HepG2 (cell line): ENCODE measurements at regions not wholly inside any gene's neighbourhood (a gene's known extent, or its start where the extent isn't known, plus 50 kb on each side); places are given as distances from the start of the nearest gene placed in this dataset.

ENCODE experiments used
- ATAC-seq: fragments of 200-7000 bp; cut with Tn5 transposase; 3 replicates; pipeline ENCODE4 v1.9.1; 2020; ENCODE audit warnings: mild to moderate bottlenecking, moderate library complexity
- BruUV-seq: library from RNA; stranded (reverse); fragments of 400-500 nt; replicated peaks from 2 replicates; lab custom pipeline; 2021; lab: Mats Ljungman, UMichigan
- CTCF ChIA-PET: fragments of 300-600 bp; formaldehyde crosslinking; extraction: SDS; loops from one replicate; lab custom pipeline; 2021; ENCODE audit warnings: low total read pairs, inconsistent platforms, low intra/inter-chr PET ratio; lab: Yijun Ruan, JAX
- POLR2A ChIA-PET: fragments of 350-600 bp; sonication (Branson Sonifier 250); formaldehyde crosslinking; loops from one replicate; lab custom pipeline; 2020; ENCODE audit warnings: antibody characterized with exemption, inconsistent platforms; lab: Yijun Ruan, JAX
- DNase-seq: peaks from one replicate; pipeline ENCODE4 v3.0.0-alpha.2; 2015; ENCODE audit warnings: low spot score
- FAIRE-seq: peaks from 3 replicates; lab custom pipeline; 2011; peaks lifted over from hg19 to GRCh38; lab: Jason Lieb, UNC
- H2AFZ ChIP-seq: one replicate; pipeline ENCODE4 v1.6.1; 2011; ENCODE audit warnings: low read length, inconsistent platforms
- H3K27ac ChIP-seq: fragments of 300-600 bp; 3 replicates; pipeline ENCODE4 v1.8.0; 2011; ENCODE audit warnings: mixed run types, mild to moderate bottlenecking, mixed read lengths, low read length, inconsistent platforms; ENCODE audit not compliant: insufficient read depth; ENCODE audit errors: extremely low read length
- H3K27me3 ChIP-seq, 2 experiments: fragments of 200-600 bp in 1 of 2; 2 replicates in 1 of 2; 3 replicates in 1 of 2; pipeline versions ENCODE4 v1.6.0 to v1.8.0; 2011; ENCODE audit warnings: low read length in 2 of 2, mild to moderate bottlenecking in 2 of 2, moderate library complexity in 2 of 2, inconsistent platforms in 1 of 2; ENCODE audit not compliant: insufficient read depth in 2 of 2, control insufficient read depth in 1 of 2
- H3K36me3 ChIP-seq, 2 experiments: fragments of 200-600 bp in 1 of 2; replicated peaks in 1 of 2; 2 replicates in 1 of 2; 3 replicates in 1 of 2; pipeline versions ENCODE4 v1.5.1 to v1.8.0; 2011; ENCODE audit warnings: low read length in 2 of 2, inconsistent platforms in 1 of 2; ENCODE audit not compliant: insufficient read depth in 2 of 2, control insufficient read depth in 1 of 2
- H3K4me1 ChIP-seq: 2 replicates; pipeline ENCODE4 v1.5.1; 2012; ENCODE audit warnings: low read length, inconsistent platforms; ENCODE audit not compliant: insufficient read depth
- H3K4me2 ChIP-seq: 2 replicates; pipeline ENCODE4 v1.6.0; 2011; ENCODE audit warnings: low read depth, low read length, inconsistent platforms
- H3K4me3 ChIP-seq, 3 experiments: fragments of 200-600 bp in 1 of 3; sonication (generic), shearing (Covaris generic) in 1 of 3; replicated peaks in 1 of 3; 2 replicates each; pipeline ENCODE4 v1.5.1; 2011 to 2016; ENCODE audit warnings: low read length in 3 of 3, inconsistent platforms in 2 of 3, low read depth in 2 of 3, mild to moderate bottlenecking in 2 of 3, control low read depth in 1 of 3, mixed read lengths in 1 of 3; ENCODE audit not compliant: insufficient read depth in 1 of 3
- H3K79me2 ChIP-seq: one replicate; pipeline ENCODE4 v1.6.1; 2011; ENCODE audit warnings: low read length, inconsistent platforms; ENCODE audit not compliant: insufficient read depth
- H3K9ac ChIP-seq: 2 replicates; pipeline ENCODE4 v1.6.0; 2011; ENCODE audit warnings: mild to moderate bottlenecking, low read depth, low read length, inconsistent platforms; ENCODE audit not compliant: insufficient read depth
- H3K9me3 ChIP-seq: 2 replicates; pipeline ENCODE4 v1.5.1; 2012; ENCODE audit warnings: mild to moderate bottlenecking, low read length
- H4K20me1 ChIP-seq: 2 replicates; pipeline ENCODE4 v1.6.0; 2011; ENCODE audit warnings: inconsistent platforms, mild to moderate bottlenecking, low read length, moderate library complexity; ENCODE audit not compliant: insufficient read depth
- ARID3A ChIP-seq: IDR thresholded peaks from 2 replicates; pipeline ENCODE4 v1.6.1; 2012; ENCODE audit warnings: low read depth, low read length, improper control_type of control experiment
- DPF2 ChIP-seq: sonication (generic); formaldehyde crosslinking; IDR thresholded peaks from 2 replicates; pipeline ENCODE4 v1.4.0; 2020; ENCODE audit warnings: mild to moderate bottlenecking, low read depth, missing genetic modification reagents, borderline replicate concordance
- HNF1A ChIP-seq, 2 experiments: sonication (generic) in 1 of 2; formaldehyde crosslinking in 1 of 2; IDR thresholded peaks; 2 replicates each; pipeline versions ENCODE4 v1.4.0 to v1.6.1; 2016 to 2020; ENCODE audit warnings: borderline replicate concordance in 1 of 2, low read depth in 1 of 2, mild to moderate bottlenecking in 1 of 2, missing genetic modification reagents in 1 of 2
- NR2C2 ChIP-seq: sonication (generic); formaldehyde crosslinking; IDR thresholded peaks from 2 replicates; pipeline ENCODE4 v1.4.0; 2020; ENCODE audit warnings: missing genetic modification reagents, mild to moderate bottlenecking, moderate library complexity, borderline replicate concordance
- NR2F6 ChIP-seq, 2 experiments: IDR thresholded peaks; 2 replicates each; pipeline ENCODE4 v1.6.1; 2016; ENCODE audit warnings: antibody characterized with exemption in 1 of 2, mild to moderate bottlenecking in 1 of 2
- SOX13 ChIP-seq, 3 experiments: fragments of 450-650 bp in 1 of 3; sonication (generic) in 1 of 3; formaldehyde crosslinking in 1 of 3; IDR thresholded peaks in 2 of 3; conservative IDR thresholded peaks in 1 of 3; 2 replicates each; pipeline versions ENCODE4 v1.5.0 to v1.6.1; 2016 to 2020; ENCODE audit warnings: antibody characterized with exemption in 1 of 3, mild to moderate bottlenecking in 1 of 3, missing compliant biosample characterization in 1 of 3, missing genetic modification reagents in 1 of 3, moderate library complexity in 1 of 3
- TBP ChIP-seq: sonication (generic); formaldehyde crosslinking; IDR thresholded peaks from 2 replicates; pipeline ENCODE4 v1.5.0; 2020; ENCODE audit warnings: missing genetic modification reagents
- ZNF614 ChIP-seq: IDR thresholded peaks from 2 replicates; pipeline ENCODE4 v1.6.1; 2018; ENCODE audit warnings: missing biosample characterization, missing genetic modification reagents, inconsistent platforms, borderline replicate concordance
- ZNF703 ChIP-seq: sonication (generic); formaldehyde crosslinking; IDR thresholded peaks from 2 replicates; pipeline ENCODE4 v1.5.1; 2020; ENCODE audit warnings: missing genetic modification reagents, mild to moderate bottlenecking, moderate library complexity, borderline replicate concordance
- WGBS: methylation state at CpG from one replicate; pipeline ENCODE4 v1.1.6; 2017; ENCODE audit warnings: low lambda C conversion rate; 5-methylcytosine and 5-hydroxymethylcytosine counted together
- in situ Hi-C: cut with HindIII; loops from 2 replicates; pipeline ENCODE4 v1.10.0; 2017; ENCODE audit warnings: low pct_unique_long_range_greater_than_20kb; ENCODE audit not compliant: extremely low pct_ligation_motif_present
- intact Hi-C: fragments of 100-400 bp; cut with micrococcal nuclease; formaldehyde crosslinking; loops from one replicate; pipeline ENCODE4 v1.10.0; 2022; ENCODE audit not compliant: unreplicated experiment
- TF ChIP-seq, protein P1 (sequence below): sonication (generic); formaldehyde crosslinking; IDR thresholded peaks from 2 replicates; pipeline ENCODE4 v1.5.1; 2020; ENCODE audit warnings: mild to moderate bottlenecking, missing genetic modification reagents, moderate library complexity

- no peaks in the 10 kb centered on the region for H4K20me1 ChIP-seq
- no peaks in the 10 kb centered on the region for H3K9me3 ChIP-seq
- ChIA-PET CTCF (no interaction called here), POLR2A (no interaction called here)
- ATAC-seq (peak; percentile 19; the same call in 1 of the 3 replicates), FAIRE-seq (no peak), DNase-seq (no peak)
- WGBS, result 36% methylated on average over 24 of the region's 28 CpGs
- no peaks in the 10 kb centered on the region for H3K79me2 ChIP-seq
- H2AFZ ChIP-seq, result no peak overlapping the region
- H3K36me3 ChIP-seq, result no peaks in the 10 kb centered on the region
- no TSS peak for BruUV-seq
- peaks cover 1 to 10% of the 10 kb centered on the region in 2 experiments; a peak in 4 of 5 replicates for H3K27me3 ChIP-seq
- in situ Hi-C loops, result loop anchor here (25.0 kb wide), 1 partner anchor 562 kb away; no protein-coding TSS in a partner anchor
- no peak overlapping the region for H3K9ac ChIP-seq
- H3K4me2 ChIP-seq, result peak overlapping the region; percentile 60
- intact Hi-C loops, result no loop called here
- H3K27ac ChIP-seq, result no peak overlapping the region
- H3K4me3 ChIP-seq, result peak overlapping the region in 1 of 3 experiments; percentile 28; a peak in 1 of 6 replicates
- peaks cover 46% of the 10 kb centered on the region for H3K4me1 ChIP-seq
- TF ChIP-seq ARID3A, result no peak
- TF ChIP-seq TBP (CRISPR knock-in tag), result no peak
- TF ChIP-seq, protein P1, sequence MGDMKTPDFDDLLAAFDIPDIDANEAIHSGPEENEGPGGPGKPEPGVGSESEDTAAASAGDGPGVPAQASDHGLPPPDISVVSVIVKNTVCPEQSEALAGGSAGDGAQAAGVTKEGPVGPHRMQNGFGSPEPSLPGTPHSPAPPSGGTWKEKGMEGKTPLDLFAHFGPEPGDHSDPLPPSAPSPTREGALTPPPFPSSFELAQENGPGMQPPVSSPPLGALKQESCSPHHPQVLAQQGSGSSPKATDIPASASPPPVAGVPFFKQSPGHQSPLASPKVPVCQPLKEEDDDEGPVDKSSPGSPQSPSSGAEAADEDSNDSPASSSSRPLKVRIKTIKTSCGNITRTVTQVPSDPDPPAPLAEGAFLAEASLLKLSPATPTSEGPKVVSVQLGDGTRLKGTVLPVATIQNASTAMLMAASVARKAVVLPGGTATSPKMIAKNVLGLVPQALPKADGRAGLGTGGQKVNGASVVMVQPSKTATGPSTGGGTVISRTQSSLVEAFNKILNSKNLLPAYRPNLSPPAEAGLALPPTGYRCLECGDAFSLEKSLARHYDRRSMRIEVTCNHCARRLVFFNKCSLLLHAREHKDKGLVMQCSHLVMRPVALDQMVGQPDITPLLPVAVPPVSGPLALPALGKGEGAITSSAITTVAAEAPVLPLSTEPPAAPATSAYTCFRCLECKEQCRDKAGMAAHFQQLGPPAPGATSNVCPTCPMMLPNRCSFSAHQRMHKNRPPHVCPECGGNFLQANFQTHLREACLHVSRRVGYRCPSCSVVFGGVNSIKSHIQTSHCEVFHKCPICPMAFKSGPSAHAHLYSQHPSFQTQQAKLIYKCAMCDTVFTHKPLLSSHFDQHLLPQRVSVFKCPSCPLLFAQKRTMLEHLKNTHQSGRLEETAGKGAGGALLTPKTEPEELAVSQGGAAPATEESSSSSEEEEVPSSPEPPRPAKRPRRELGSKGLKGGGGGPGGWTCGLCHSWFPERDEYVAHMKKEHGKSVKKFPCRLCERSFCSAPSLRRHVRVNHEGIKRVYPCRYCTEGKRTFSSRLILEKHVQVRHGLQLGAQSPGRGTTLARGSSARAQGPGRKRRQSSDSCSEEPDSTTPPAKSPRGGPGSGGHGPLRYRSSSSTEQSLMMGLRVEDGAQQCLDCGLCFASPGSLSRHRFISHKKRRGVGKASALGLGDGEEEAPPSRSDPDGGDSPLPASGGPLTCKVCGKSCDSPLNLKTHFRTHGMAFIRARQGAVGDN (CRISPR knock-in tag), result peak; percentile 28; the same call in 1 of the 2 replicates
- TF ChIP-seq ZNF614, result no peak
- no peak for TF ChIP-seq HNF1A (IDR thresholded peaks at IDR 0.05; ENCODE audit: low read depth)
- TF ChIP-seq HNF1A (CRISPR knock-in tag; IDR thresholded peaks at IDR 0.05; ENCODE audit: borderline replicate concordance), result no peak
- TF ChIP-seq DPF2, result 0 out of 2 replicates have a peak, but pooled peaks have one; percentile 20
- TF ChIP-seq NR2C2 (CRISPR knock-in tag), result 0 out of 2 replicates have a peak, but pooled peaks have one; percentile 25
- no peak for TF ChIP-seq NR2F6 (IDR thresholded peaks at IDR 0.05)
- 0 out of 2 replicates have a peak, but pooled peaks have one; percentile 34 for TF ChIP-seq NR2F6 (CRISPR knock-in tag; IDR thresholded peaks at IDR 0.05)
- TF ChIP-seq ZNF703 (CRISPR knock-in tag), result no peak
- TF ChIP-seq SOX13 (IDR thresholded peaks at IDR 0.05), result no peak
- TF ChIP-seq SOX13 (CRISPR knock-in tag; conservative IDR thresholded peaks at IDR 0.05 in 1 of 2, IDR thresholded peaks at IDR 0.05 in 1 of 2), result peak in 1 of 2 experiments; percentile 52; a peak in 2 of 4 replicates
Observed at GRCh38 chr7:101699881-101700823, 71.1 kb upstream of the MYL10 start.
